Hepatocyte (in vitro differentiated cells): ENCODE measurements at regions not wholly inside any gene's neighbourhood (a gene's known extent, or its start where the extent isn't known, plus 50 kb on each side); places are given as distances from the start of the nearest gene placed in this dataset.

Source experiments
- DNase-seq: peaks from one replicate; pipeline ENCODE4 v3.0.0-alpha.2; 2016; ENCODE audit warnings: low spot score
- H2AFZ ChIP-seq: fragments of 200-600 bp; sonication (generic); 2 replicates; pipeline ENCODE4 v1.6.0; 2016; ENCODE audit warnings: antibody characterized with exemption, mild to moderate bottlenecking
- H3K27ac ChIP-seq: fragments of 200-600 bp; sonication (generic); 2 replicates; pipeline ENCODE4 v1.5.1; 2016; ENCODE audit warnings: mild to moderate bottlenecking
- H3K27me3 ChIP-seq: fragments of 200-600 bp; sonication (generic); 2 replicates; pipeline ENCODE4 v1.6.1; 2016
- H3K36me3 ChIP-seq: fragments of 200-600 bp; sonication (generic); replicated peaks from 2 replicates; pipeline ENCODE4 v1.5.1; 2016; ENCODE audit warnings: low read depth; ENCODE audit not compliant: insufficient read depth
- H3K4me1 ChIP-seq: fragments of 200-600 bp; sonication (generic); 2 replicates; pipeline ENCODE4 v1.5.1; 2016; ENCODE audit warnings: mild to moderate bottlenecking, moderate library complexity; ENCODE audit not compliant: insufficient read depth
- H3K4me2 ChIP-seq: fragments of 200-600 bp; sonication (generic); 2 replicates; pipeline ENCODE4 v1.6.0; 2016
- H3K4me3 ChIP-seq: fragments of 200-600 bp; sonication (generic); 2 replicates; pipeline ENCODE4 v1.5.1; 2016; ENCODE audit warnings: mild to moderate bottlenecking
- H3K79me2 ChIP-seq: fragments of 200-600 bp; sonication (generic); 2 replicates; pipeline ENCODE4 v1.6.0; 2017; ENCODE audit warnings: mild to moderate bottlenecking
- H3K9me2 ChIP-seq: fragments of 200-600 bp; sonication (generic); replicated peaks from 2 replicates; pipeline ENCODE4 v1.6.0; 2017; ENCODE audit warnings: mild to moderate bottlenecking; ENCODE audit not compliant: insufficient read depth
- H3K9me3 ChIP-seq: fragments of 200-600 bp; sonication (generic); 2 replicates; pipeline ENCODE4 v1.5.1; 2016; ENCODE audit warnings: low read depth, mild to moderate bottlenecking
- H4K20me1 ChIP-seq: fragments of 200-600 bp; sonication (generic); 2 replicates; pipeline ENCODE4 v1.6.0; 2016; ENCODE audit warnings: mild to moderate bottlenecking; ENCODE audit not compliant: insufficient read depth, poor library complexity, severe bottlenecking
- EZH2 ChIP-seq: fragments of 200-600 bp; sonication (generic); IDR thresholded peaks from 2 replicates; pipeline ENCODE4 v1.6.1; 2016; ENCODE audit warnings: antibody characterized with exemption, mild to moderate bottlenecking, borderline replicate concordance
- EZH2phosphoT487 ChIP-seq: fragments of 200-600 bp; sonication (generic); IDR thresholded peaks from one replicate; pipeline ENCODE4 v1.6.1; 2018; ENCODE audit warnings: antibody characterized with exemption, mild to moderate bottlenecking, low read depth, moderate library complexity; ENCODE audit not compliant: unreplicated experiment, severe bottlenecking
- WGBS: methylation state at CpG from one replicate; pipeline ENCODE4 v1.1.6; 2016; ENCODE audit warnings: low lambda C conversion rate; ENCODE audit errors: missing lambda C conversion rate; 5-methylcytosine and 5-hydroxymethylcytosine counted together
- TF ChIP-seq, protein P1 (sequence below): fragments of 200-600 bp; sonication (generic); IDR thresholded peaks from 2 replicates; pipeline ENCODE4 v1.5.1; 2016; ENCODE audit warnings: antibody characterized with exemption, mild to moderate bottlenecking; ENCODE audit not compliant: poor library complexity

DNA sequence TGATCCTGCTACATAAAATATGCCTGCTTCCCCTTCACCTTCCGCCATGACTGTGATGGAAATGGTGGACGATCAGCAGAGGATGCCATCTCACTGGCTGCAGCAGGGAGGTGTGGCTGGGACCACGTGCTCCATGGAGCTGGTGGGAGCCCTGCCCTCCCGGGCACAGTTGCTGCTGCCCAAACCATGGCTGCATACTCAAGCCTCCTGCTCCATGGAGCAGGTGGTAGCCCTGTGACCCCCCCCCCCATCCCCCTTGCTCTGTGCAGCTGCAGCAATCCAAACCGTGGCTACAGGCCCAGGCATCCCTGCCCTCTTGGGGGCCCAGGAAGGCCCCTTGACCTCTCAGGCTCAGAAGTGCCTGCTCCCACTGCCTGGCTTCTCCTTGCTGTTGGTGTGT is 597.5 kb upstream of the LMO3 start:
- H3K9me2 ChIP-seq: no peaks in the 10 kb centered on the region
- H4K20me1 ChIP-seq: no peaks in the 10 kb centered on the region
- no peaks in the 10 kb centered on the region for H3K36me3 ChIP-seq
- no peak overlapping the region for H2AFZ ChIP-seq
- H3K27me3 ChIP-seq: no peaks in the 10 kb centered on the region
- DNase-seq: no peak
- H3K79me2 ChIP-seq: no peaks in the 10 kb centered on the region
- H3K27ac ChIP-seq: no peak overlapping the region
- no peak overlapping the region for H3K4me3 ChIP-seq
- H3K9me3 ChIP-seq: no peaks in the 10 kb centered on the region
- WGBS: 87% methylated on average over 5 of the region's 5 CpGs
- H3K4me2 ChIP-seq: no peak overlapping the region
- H3K4me1 ChIP-seq: no peaks in the 10 kb centered on the region
- TF ChIP-seq EZH2phosphoT487 (no peak), EZH2 (no peak)
- TF ChIP-seq, protein P1, sequence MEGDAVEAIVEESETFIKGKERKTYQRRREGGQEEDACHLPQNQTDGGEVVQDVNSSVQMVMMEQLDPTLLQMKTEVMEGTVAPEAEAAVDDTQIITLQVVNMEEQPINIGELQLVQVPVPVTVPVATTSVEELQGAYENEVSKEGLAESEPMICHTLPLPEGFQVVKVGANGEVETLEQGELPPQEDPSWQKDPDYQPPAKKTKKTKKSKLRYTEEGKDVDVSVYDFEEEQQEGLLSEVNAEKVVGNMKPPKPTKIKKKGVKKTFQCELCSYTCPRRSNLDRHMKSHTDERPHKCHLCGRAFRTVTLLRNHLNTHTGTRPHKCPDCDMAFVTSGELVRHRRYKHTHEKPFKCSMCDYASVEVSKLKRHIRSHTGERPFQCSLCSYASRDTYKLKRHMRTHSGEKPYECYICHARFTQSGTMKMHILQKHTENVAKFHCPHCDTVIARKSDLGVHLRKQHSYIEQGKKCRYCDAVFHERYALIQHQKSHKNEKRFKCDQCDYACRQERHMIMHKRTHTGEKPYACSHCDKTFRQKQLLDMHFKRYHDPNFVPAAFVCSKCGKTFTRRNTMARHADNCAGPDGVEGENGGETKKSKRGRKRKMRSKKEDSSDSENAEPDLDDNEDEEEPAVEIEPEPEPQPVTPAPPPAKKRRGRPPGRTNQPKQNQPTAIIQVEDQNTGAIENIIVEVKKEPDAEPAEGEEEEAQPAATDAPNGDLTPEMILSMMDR: no peak

DNA sequence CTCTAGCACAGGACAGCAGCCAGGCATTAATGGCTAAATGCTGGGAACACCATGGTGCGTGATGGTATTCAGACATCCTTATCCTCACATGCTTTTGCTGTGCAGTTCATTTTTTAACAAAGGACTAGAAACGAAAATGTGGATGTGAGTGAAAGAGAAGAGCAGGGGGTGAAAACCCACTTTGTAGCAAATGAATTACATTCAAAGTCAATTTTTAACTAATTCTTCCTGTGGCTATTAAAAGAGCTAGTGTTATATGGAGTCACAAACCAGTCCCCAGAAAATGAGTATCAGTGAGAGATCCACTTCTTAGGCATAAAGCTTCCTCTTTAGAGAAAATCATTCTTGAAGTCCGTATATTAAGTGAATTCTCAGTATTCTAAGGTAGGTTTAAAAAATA is 592.0 kb upstream of the LMO3 start:
- TF ChIP-seq EZH2phosphoT487 (no peak), EZH2 (no peak)
- TF ChIP-seq, protein P1: no peak
- 72% methylated on average over 3 of the region's 3 CpGs for WGBS
- no peaks in the 10 kb centered on the region for H4K20me1 ChIP-seq
- H3K27ac ChIP-seq: no peak overlapping the region
- H3K4me3 ChIP-seq: no peak overlapping the region
- H3K4me2 ChIP-seq: no peak overlapping the region
- H3K79me2 ChIP-seq: no peaks in the 10 kb centered on the region
- no peaks in the 10 kb centered on the region for H3K36me3 ChIP-seq
- H3K4me1 ChIP-seq: no peaks in the 10 kb centered on the region
- DNase-seq: no peak
- no peaks in the 10 kb centered on the region for H3K27me3 ChIP-seq
- no peak overlapping the region for H2AFZ ChIP-seq
- no peaks in the 10 kb centered on the region for H3K9me2 ChIP-seq
- no peaks in the 10 kb centered on the region for H3K9me3 ChIP-seq

DNA sequence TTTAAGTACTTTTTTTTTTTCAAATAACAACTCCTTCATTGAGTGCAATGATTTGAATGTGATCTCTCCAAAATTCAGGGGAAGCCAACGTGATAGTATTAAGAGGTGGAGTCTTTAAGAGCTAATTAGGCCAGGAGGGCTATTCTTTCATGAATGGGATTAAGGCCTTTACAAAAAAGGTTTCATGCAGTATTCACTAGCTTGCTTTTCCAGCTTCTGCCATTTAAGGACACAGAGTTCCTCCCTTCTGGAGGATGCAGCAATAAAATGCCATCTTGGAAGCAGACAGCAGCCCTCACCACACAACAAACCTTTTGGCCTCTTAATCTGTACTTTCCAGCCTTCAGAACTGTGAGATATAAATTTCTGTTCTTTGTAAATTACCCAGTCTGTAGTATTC is 586.8 kb upstream of the LMO3 start:
- no peaks in the 10 kb centered on the region for H3K4me1 ChIP-seq
- WGBS: 73% methylated on average over 1 of the region's 1 CpG
- no peaks in the 10 kb centered on the region for H3K9me2 ChIP-seq
- H3K9me3 ChIP-seq: no peaks in the 10 kb centered on the region
- no peak overlapping the region for H3K4me3 ChIP-seq
- TF ChIP-seq, protein P1: no peak
- TF ChIP-seq EZH2 (no peak), EZH2phosphoT487 (no peak)
- no peaks in the 10 kb centered on the region for H3K27me3 ChIP-seq
- H3K4me2 ChIP-seq: no peak overlapping the region
- no peak overlapping the region for H3K27ac ChIP-seq
- H4K20me1 ChIP-seq: no peaks in the 10 kb centered on the region
- no peaks in the 10 kb centered on the region for H3K36me3 ChIP-seq
- H2AFZ ChIP-seq: no peak overlapping the region
- no peak for DNase-seq
- H3K79me2 ChIP-seq: no peaks in the 10 kb centered on the region

DNA sequence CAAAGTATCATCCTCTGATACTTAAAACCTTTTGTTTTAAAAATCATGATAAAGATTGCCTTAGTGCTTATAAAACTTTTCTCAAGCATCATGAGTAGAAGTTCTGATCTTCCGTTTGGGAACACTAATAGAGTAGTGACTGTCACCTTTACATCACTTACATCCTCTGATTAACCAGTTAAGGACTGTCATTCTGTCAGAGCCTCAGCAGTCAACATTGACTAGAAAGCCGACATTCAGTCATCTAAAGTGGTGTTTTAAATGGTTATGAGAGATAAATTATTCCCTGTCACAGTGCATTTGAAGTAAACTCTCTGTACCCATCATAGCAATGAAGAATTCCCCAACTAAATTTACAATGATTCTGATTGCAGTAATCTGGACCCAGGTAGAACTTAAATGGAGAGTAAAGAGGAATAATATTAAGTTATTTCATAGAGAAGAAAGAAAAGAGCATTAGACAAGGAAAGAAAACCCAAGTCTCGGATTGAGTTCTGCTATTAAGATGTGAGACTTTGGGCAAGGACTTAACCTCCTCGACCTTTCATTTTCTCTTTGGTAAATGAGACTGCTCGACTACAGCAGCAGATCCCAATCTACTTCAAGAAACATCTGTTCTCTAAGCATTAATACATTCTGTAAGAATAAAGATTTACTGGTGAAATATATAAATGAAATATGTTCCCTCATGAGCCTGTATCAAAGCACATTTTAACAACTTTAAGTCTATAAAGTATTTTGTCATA is 563.9 kb upstream of the LMO3 start:
- Histone ChIP-seq H4K20me1 (no peaks in the 10 kb centered on the region), H3K4me1 (no peaks in the 10 kb centered on the region), H3K36me3 (no peaks in the 10 kb centered on the region), H3K4me2 (no peak overlapping the region), H3K9me3 (no peaks in the 10 kb centered on the region), H3K9me2 (no peaks in the 10 kb centered on the region), H3K27ac (no peak overlapping the region), H3K79me2 (no peaks in the 10 kb centered on the region), H2AFZ (no peak overlapping the region), H3K4me3 (no peak overlapping the region), H3K27me3 (no peaks in the 10 kb centered on the region)
- WGBS: 70% methylated on average over 5 of the region's 5 CpGs
- TF ChIP-seq EZH2phosphoT487 (no peak), EZH2 (no peak)
- TF ChIP-seq, protein P1: no peak
- no peak for DNase-seq
